ENCODE measurements at regions not wholly inside any gene's neighbourhood (a gene's known extent, or its start where the extent isn't known, plus 50 kb on each side); places are given as distances from the start of the nearest gene placed in this dataset.

DNA sequence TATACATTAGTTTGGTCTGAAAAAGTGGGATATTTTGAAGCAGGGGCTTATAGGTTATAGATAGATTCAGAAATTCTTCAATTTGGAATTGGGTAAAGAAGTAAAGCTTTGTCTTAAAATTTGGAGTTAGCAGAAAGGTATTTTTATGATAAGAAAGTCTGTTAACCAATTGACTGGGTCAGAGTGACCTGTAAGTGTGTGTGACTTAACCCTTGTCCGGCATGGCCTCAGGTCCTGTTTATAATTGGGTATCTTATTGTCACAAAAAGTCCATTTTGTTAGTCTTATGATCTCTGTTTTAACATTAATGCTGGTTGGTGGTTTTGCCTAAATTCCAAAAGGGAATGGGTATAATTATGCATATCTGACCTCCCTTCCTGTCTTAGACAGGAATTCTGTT is 444.2 kb upstream of the NAALADL2 start:
- no peak for DNase-seq (ENCODE audit: low spot score in 2 of 2, unreplicated experiment in 2 of 2)
- peaks cover 5% of the 10 kb centered on the region for H3K4me1 Mint-ChIP-seq
- TF ChIP-seq, protein P1, sequence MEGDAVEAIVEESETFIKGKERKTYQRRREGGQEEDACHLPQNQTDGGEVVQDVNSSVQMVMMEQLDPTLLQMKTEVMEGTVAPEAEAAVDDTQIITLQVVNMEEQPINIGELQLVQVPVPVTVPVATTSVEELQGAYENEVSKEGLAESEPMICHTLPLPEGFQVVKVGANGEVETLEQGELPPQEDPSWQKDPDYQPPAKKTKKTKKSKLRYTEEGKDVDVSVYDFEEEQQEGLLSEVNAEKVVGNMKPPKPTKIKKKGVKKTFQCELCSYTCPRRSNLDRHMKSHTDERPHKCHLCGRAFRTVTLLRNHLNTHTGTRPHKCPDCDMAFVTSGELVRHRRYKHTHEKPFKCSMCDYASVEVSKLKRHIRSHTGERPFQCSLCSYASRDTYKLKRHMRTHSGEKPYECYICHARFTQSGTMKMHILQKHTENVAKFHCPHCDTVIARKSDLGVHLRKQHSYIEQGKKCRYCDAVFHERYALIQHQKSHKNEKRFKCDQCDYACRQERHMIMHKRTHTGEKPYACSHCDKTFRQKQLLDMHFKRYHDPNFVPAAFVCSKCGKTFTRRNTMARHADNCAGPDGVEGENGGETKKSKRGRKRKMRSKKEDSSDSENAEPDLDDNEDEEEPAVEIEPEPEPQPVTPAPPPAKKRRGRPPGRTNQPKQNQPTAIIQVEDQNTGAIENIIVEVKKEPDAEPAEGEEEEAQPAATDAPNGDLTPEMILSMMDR (IDR thresholded peaks at IDR 0.05; ENCODE audit: unreplicated experiment) = no peak
- H3K27me3 Mint-ChIP-seq (ENCODE audit: low read depth) = no peaks in the 10 kb centered on the region
- H3K27ac Mint-ChIP-seq = no peak overlapping the region
- no peak overlapping the region for H3K4me3 Mint-ChIP-seq
- H3K36me3 Mint-ChIP-seq = no peaks in the 10 kb centered on the region
- H3K9me3 Mint-ChIP-seq = no peaks in the 10 kb centered on the region

DNA sequence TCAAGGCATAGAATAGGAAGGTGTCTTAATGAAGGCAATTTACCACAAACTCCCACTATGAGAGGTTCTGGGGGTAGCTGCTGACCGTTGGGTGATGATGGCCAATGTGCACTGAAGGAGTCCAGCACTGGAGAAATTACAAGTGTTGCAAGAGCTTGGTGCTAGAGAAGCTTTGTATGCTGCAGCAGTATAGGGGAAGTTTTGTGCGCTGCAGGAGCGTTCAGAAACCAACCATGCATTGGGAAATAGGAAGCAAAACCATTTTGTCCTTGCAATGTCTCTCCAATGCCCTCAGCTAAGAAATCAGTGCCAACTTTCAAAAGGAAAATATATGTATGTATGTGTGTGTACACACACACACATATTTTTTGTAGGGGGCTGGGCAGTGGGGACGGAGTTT is 441.6 kb upstream of the NAALADL2 start:
- Mint-ChIP-seq H3K27ac (no peak overlapping the region), H3K36me3 (no peaks in the 10 kb centered on the region), H3K4me1 (peaks cover 5% of the 10 kb centered on the region), H3K9me3 (no peaks in the 10 kb centered on the region), H3K27me3 (ENCODE audit: low read depth) (no peaks in the 10 kb centered on the region), H3K4me3 (no peak overlapping the region)
- TF ChIP-seq, protein P1 (IDR thresholded peaks at IDR 0.05; ENCODE audit: unreplicated experiment) = no peak
- no peak for DNase-seq (ENCODE audit: low spot score in 2 of 2, unreplicated experiment in 2 of 2)

DNA sequence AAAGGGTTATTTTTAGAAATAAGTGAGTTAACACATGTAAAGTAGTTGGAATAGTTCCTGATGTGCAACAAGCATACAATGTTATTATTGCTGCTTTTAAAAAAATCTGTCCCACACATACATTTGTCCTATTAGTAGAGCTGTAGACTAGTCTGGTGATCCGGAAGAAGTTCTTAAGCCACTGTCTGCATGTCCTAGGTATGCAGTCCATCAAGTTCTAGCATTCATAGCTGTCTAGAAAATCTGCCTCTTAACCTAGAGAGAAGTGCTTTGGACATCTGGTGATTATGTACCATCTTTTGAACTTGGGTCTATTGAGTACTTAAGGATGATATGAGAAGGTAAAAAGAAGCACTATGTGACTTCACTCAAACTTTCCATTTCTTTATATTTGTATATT is 439.9 kb upstream of the NAALADL2 start:
- no peaks in the 10 kb centered on the region for H3K27me3 Mint-ChIP-seq (ENCODE audit: low read depth)
- H3K27ac Mint-ChIP-seq = no peak overlapping the region
- no peak for DNase-seq (ENCODE audit: low spot score in 2 of 2, unreplicated experiment in 2 of 2)
- no peaks in the 10 kb centered on the region for H3K36me3 Mint-ChIP-seq
- H3K4me1 Mint-ChIP-seq = no peaks in the 10 kb centered on the region
- H3K9me3 Mint-ChIP-seq = no peaks in the 10 kb centered on the region
- no peak overlapping the region for H3K4me3 Mint-ChIP-seq
- TF ChIP-seq, protein P1 (IDR thresholded peaks at IDR 0.05; ENCODE audit: unreplicated experiment) = no peak

DNA sequence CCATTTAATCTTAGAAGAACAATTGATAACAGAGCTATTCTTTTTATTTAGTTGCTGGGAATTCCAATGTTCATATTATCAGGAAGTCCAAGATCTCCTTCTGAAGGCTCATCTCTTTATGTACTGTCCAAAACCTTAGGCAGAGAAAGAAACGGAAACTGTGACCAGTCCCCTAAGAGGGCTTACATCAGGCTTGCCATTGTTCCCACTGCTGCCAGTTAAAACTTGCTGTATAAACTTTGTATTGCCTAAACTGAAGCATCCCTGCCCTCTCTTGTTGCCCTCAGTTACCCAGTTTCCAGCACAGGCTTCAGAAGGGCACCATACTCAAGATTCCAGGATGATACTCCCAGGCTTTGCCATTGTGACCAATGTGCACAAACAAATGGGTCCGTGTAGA is 435.2 kb upstream of the NAALADL2 start:
- no peaks in the 10 kb centered on the region for H3K36me3 Mint-ChIP-seq
- H3K27ac Mint-ChIP-seq = no peak overlapping the region
- DNase-seq (ENCODE audit: low spot score in 2 of 2, unreplicated experiment in 2 of 2) = no peak
- H3K27me3 Mint-ChIP-seq (ENCODE audit: low read depth) = no peaks in the 10 kb centered on the region
- H3K4me3 Mint-ChIP-seq = no peak overlapping the region
- no peaks in the 10 kb centered on the region for H3K9me3 Mint-ChIP-seq
- TF ChIP-seq, protein P1 (IDR thresholded peaks at IDR 0.05; ENCODE audit: unreplicated experiment) = no peak
- H3K4me1 Mint-ChIP-seq = no peaks in the 10 kb centered on the region

DNA sequence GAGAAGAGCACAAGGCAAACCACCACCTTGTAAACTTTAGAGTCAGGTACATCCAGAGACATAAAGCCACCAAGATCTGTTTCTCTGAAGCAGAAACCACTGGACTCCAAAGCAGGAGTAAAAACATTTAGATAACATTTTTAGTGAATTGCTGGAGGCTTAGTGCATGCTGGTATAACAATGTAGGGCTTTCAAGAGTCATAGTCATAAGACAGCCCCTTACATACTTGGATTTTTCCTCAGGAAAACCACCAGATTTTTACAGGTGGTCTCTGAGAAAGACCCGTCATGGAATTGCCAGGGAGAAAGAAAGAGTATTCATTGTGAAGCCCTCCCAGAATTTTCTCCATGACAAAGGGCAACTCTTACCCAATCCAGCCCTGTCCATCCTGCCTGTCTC is 434.5 kb upstream of the NAALADL2 start:
- Mint-ChIP-seq H3K27me3 (ENCODE audit: low read depth) (no peaks in the 10 kb centered on the region), H3K4me1 (no peaks in the 10 kb centered on the region), H3K9me3 (no peaks in the 10 kb centered on the region), H3K4me3 (no peak overlapping the region), H3K27ac (no peak overlapping the region), H3K36me3 (no peaks in the 10 kb centered on the region)
- DNase-seq (ENCODE audit: low spot score in 2 of 2, unreplicated experiment in 2 of 2) = no peak
- TF ChIP-seq, protein P1 (IDR thresholded peaks at IDR 0.05; ENCODE audit: unreplicated experiment) = no peak

DNA sequence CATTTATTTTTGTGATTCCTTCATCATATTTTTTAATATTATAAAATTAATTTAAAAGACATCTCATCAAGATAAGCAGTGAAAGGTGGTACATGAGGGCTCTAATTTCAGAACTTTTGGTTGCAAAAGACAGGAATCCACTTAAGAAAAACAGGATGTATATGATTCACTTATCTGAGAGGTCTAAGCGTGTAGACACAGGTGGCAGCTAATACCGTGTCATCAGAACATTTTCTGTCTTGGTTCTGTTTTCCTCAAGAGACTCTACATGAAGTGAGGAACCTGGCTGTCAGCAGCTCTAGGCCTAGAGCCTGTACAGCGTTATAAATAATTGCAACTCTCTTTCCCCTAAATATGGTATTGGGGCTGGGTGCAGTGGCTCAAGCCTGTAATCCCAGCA is 433.7 kb upstream of the NAALADL2 start:
- H3K4me1 Mint-ChIP-seq = no peaks in the 10 kb centered on the region
- DNase-seq (ENCODE audit: low spot score in 2 of 2, unreplicated experiment in 2 of 2) = no peak
- H3K36me3 Mint-ChIP-seq = no peaks in the 10 kb centered on the region
- H3K27ac Mint-ChIP-seq = no peak overlapping the region
- H3K27me3 Mint-ChIP-seq (ENCODE audit: low read depth) = no peaks in the 10 kb centered on the region
- TF ChIP-seq, protein P1 (IDR thresholded peaks at IDR 0.05; ENCODE audit: unreplicated experiment) = no peak
- H3K9me3 Mint-ChIP-seq = no peaks in the 10 kb centered on the region
- no peak overlapping the region for H3K4me3 Mint-ChIP-seq
